Colonic mucosa (tissue), 4 donors: ENCODE measurements at regions not wholly inside any gene's neighbourhood (a gene's known extent, or its start where the extent isn't known, plus 50 kb on each side); places are given as distances from the start of the nearest gene placed in this dataset.
"Not testable (repeated sequence)": the region's sequence is repeated elsewhere in the genome, so short reads cannot be mapped to it uniquely, and the experiment has no call there.

Experiments
- DNase-seq: peaks from one replicate; pipeline ENCODE4 v3.0.0-alpha.2; 2020
- H3K27ac ChIP-seq: fragments of 200-600 bp; one replicate; pipeline ENCODE4 v1.8.0; 2021
- H3K27me3 ChIP-seq: fragments of 200-600 bp; one replicate; pipeline ENCODE4 v1.8.0; 2021
- H3K36me3 ChIP-seq: fragments of 200-600 bp; one replicate; pipeline ENCODE4 v1.8.0; 2021
- H3K4me1 ChIP-seq: fragments of 200-600 bp; one replicate; pipeline ENCODE4 v1.8.0; 2021; ENCODE audit warnings: mild to moderate bottlenecking
- H3K4me3 ChIP-seq: fragments of 200-600 bp; one replicate; pipeline ENCODE4 v1.8.0; 2021
- H3K9ac ChIP-seq, 2 donors: one replicate each; pipeline ENCODE4 v1.7.0; 2013; ENCODE audit warnings: control low read depth in 2 of 2, low read depth in 2 of 2, low read length in 2 of 2
- H3K9me3 ChIP-seq: fragments of 200-600 bp; one replicate; pipeline ENCODE4 v1.8.0; 2021
- intact Hi-C: fragments of 100-400 bp; cut with DNase I; formaldehyde crosslinking; loops from one replicate; pipeline ENCODE4 v1.14.1; 2022
- TF ChIP-seq, protein P1 (sequence below): fragments of 200-600 bp; IDR thresholded peaks from one replicate; pipeline ENCODE4 v1.8.0; 2022; ENCODE audit warnings: antibody characterized with exemption, mild to moderate bottlenecking
- donor health status: healthy.
- donor health status: DM: no; HTN: no; CAD: no.
- donor health status: DM: no; HTN: no; CAD: no.

DNA sequence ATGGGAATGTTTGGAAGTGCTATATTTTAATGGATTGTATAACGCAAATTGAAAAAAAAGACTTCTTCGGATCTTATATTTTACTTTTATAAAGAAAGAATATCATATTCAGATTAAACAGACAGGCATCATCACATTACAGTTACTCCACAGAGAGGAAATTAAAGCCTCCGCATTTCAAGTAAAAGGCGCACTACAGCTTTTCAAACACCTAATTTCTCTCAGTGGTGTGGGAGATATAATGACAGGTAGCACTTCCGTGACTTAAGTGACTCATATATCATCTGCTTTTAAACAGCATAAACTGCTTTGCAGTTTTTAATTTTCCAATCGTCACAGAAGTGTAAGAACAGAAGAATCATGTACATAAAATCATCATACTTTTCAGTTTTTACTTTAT lies 751.4 kb downstream of the FSCB start:
- no peaks in the 10 kb centered on the region for H3K9me3 ChIP-seq
- no peaks in the 10 kb centered on the region for H3K4me1 ChIP-seq
- H3K27ac ChIP-seq, result no peak overlapping the region
- no peak for DNase-seq
- TF ChIP-seq, protein P1, sequence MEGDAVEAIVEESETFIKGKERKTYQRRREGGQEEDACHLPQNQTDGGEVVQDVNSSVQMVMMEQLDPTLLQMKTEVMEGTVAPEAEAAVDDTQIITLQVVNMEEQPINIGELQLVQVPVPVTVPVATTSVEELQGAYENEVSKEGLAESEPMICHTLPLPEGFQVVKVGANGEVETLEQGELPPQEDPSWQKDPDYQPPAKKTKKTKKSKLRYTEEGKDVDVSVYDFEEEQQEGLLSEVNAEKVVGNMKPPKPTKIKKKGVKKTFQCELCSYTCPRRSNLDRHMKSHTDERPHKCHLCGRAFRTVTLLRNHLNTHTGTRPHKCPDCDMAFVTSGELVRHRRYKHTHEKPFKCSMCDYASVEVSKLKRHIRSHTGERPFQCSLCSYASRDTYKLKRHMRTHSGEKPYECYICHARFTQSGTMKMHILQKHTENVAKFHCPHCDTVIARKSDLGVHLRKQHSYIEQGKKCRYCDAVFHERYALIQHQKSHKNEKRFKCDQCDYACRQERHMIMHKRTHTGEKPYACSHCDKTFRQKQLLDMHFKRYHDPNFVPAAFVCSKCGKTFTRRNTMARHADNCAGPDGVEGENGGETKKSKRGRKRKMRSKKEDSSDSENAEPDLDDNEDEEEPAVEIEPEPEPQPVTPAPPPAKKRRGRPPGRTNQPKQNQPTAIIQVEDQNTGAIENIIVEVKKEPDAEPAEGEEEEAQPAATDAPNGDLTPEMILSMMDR, result no peak
- H3K4me3 ChIP-seq, result no peak overlapping the region
- intact Hi-C loops, result no loop called here
- H3K27me3 ChIP-seq, result no peaks in the 10 kb centered on the region
- H3K9ac ChIP-seq, result no peak overlapping the region
- no peaks in the 10 kb centered on the region for H3K36me3 ChIP-seq

DNA sequence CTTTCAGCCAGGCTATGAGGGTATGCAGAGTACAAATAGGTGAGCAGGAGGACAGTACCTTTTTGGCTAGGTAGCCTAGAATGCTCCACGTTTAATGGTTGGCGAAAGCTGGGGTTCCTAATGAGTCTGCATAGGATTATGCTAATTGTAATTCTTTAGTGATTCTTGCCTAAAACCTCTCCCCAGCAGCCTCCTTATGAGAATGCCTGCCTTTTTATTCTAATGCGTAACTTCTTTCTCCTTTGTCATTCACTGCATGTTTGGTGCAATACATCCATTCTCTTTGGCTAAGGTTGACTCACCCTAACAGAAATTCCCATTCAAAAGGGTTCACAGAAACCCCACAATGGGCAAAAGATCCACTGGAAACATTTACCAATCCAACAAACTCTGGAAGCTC lies 752.2 kb downstream of the FSCB start:
- H3K36me3 ChIP-seq, result no peaks in the 10 kb centered on the region
- no peak for DNase-seq
- H3K9me3 ChIP-seq, result no peaks in the 10 kb centered on the region
- TF ChIP-seq, protein P1, result no peak
- no peak overlapping the region for H3K27ac ChIP-seq
- no peaks in the 10 kb centered on the region for H3K27me3 ChIP-seq
- H3K4me3 ChIP-seq, result no peak overlapping the region
- H3K4me1 ChIP-seq, result no peaks in the 10 kb centered on the region
- intact Hi-C loops, result no loop called here
- no peak overlapping the region for H3K9ac ChIP-seq

DNA sequence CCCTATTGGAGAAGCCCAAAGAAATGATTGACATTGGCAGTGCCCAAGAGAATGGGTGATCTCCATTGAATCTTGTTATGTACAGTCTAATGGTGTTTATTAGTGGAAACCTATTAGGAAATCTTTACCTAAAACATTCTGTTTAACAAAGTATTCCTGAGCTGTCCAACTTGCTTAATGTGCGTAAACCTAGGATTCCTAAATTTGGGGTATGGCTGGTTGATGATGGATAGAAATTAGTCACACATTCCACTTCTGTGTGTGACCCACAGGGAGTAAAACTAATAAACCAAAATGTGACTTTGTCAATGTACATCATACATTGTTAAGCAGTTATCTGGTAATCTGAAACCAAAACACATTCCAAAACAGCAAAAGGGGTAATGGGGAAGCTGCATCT lies 761.3 kb downstream of the FSCB start:
- no peaks in the 10 kb centered on the region for H3K4me1 ChIP-seq
- H3K27me3 ChIP-seq, result no peaks in the 10 kb centered on the region
- TF ChIP-seq, protein P1, result no peak
- no peak overlapping the region for H3K9ac ChIP-seq
- H3K9me3 ChIP-seq, result no peaks in the 10 kb centered on the region
- no peak for DNase-seq
- H3K36me3 ChIP-seq, result no peaks in the 10 kb centered on the region
- H3K27ac ChIP-seq, result no peak overlapping the region
- intact Hi-C loops, result no loop called here
- no peak overlapping the region for H3K4me3 ChIP-seq

DNA sequence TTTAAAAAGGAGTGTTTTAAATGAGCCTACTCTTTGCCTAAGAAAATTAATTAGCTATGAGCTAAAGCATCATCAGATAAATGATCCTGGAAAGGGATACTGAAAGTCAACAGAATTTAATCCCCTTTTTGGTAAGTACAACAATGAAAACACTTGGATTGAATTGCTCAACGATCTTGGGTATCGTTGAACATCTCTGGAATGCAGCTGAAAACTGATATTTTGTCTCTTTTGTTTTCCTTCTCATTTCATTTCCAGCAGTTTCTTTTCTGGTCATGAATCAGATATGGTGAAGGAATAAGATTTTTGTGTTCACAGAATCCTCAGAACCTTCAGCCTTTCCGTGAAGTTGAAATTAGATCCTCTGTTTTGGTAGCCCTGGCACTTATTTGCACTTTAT lies 771.2 kb downstream of the FSCB start:
- intact Hi-C loops, result no loop called here
- TF ChIP-seq, protein P1, result no peak
- no peaks in the 10 kb centered on the region for H3K4me1 ChIP-seq
- H3K27ac ChIP-seq, result no peak overlapping the region
- H3K9me3 ChIP-seq, result no peaks in the 10 kb centered on the region
- no peak overlapping the region for H3K4me3 ChIP-seq
- H3K36me3 ChIP-seq, result no peaks in the 10 kb centered on the region
- no peak for DNase-seq
- no peak overlapping the region for H3K9ac ChIP-seq
- H3K27me3 ChIP-seq, result no peaks in the 10 kb centered on the region

DNA sequence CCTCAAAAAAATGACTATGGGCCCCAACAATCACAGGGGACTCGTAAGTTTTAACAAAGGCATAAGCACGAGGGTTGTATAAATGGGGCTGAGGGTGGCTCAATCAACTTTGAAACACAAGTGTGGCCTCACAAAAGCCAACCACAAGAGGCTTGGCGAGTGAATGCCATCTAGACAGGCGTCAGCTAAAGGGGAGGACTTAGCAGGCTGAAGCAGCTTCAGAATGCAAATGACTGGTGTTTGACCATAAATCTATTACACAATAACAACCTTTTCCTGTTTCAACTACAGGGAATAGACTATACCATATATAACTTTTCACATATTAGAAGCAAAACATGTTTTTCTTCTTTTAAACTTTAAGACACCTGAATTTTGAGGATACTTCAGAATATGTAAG lies 777.9 kb downstream of the FSCB start:
- no peak for DNase-seq
- no peaks in the 10 kb centered on the region for H3K9me3 ChIP-seq
- no peaks in the 10 kb centered on the region for H3K4me1 ChIP-seq
- no peaks in the 10 kb centered on the region for H3K27me3 ChIP-seq
- H3K27ac ChIP-seq, result no peak overlapping the region
- no peak overlapping the region for H3K9ac ChIP-seq
- H3K4me3 ChIP-seq, result no peak overlapping the region
- TF ChIP-seq, protein P1, result no peak
- intact Hi-C loops, result no loop called here
- H3K36me3 ChIP-seq, result no peaks in the 10 kb centered on the region

DNA sequence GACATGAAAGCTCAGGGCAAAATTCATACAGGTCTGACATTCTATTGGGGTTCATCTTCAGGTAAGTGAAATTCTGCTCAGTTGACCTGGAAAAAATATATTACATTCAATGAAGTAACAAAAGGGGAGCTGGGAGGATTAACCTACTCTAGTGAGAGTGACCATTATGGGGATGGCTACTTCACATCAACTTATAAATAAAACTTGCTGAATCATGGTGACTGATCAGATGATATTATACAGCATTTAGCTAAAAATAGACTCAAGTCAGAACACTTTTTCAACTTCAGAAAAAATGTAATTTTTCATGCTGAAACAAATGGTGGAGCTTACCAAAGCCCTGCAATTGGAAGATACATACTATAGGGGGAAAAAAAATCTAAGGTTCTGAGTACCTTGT lies 800.2 kb downstream of the FSCB start:
- intact Hi-C loops, result no loop called here
- H3K4me1 ChIP-seq, result no peaks in the 10 kb centered on the region
- no peak overlapping the region for H3K27ac ChIP-seq
- no peak overlapping the region for H3K4me3 ChIP-seq
- no peaks in the 10 kb centered on the region for H3K9me3 ChIP-seq
- TF ChIP-seq, protein P1, result no peak
- H3K27me3 ChIP-seq, result no peaks in the 10 kb centered on the region
- H3K9ac ChIP-seq, result no peak overlapping the region
- no peaks in the 10 kb centered on the region for H3K36me3 ChIP-seq
- no peak for DNase-seq

DNA sequence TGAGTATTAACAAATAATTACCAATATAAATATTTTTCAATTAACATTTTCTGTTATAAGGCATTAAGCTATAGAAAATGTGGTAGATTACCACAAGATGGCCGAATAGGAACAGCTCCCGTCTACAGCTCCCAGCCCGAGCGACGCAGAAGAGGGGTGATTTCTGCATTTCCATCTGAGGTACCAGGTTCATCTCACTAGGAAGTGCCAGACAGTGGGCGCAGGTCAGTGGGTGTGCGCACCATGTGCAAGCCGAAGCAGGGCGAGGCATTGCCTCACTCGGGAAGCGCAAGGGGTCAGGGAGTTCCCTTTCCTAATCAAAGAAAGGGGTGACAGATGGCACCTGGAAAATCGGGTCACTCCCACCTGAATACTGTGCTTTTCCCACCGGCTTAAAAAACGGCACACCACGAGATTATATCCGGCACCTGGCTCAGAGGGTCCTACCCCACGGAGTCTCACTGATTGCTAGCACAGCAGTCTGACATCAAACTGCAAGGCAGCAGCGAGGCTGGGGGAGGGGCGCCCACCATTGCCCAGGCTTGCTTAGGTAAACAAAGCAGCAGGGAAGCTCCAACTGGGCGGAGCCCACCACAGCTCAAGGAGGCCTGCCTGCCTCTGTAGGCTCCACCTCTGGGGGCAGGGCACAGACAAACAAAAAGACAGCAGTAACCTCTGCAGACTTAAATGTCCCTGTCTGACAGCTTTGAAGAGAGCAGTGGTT lies 808.4 kb downstream of the FSCB start:
- H3K27me3 ChIP-seq, H3K27ac ChIP-seq, H3K9me3 ChIP-seq, H3K36me3 ChIP-seq, H3K4me3 ChIP-seq, H3K4me1 ChIP-seq, H3K9ac ChIP-seq, DNase-seq, intact Hi-C loops: not testable (repeated sequence)
